Gastrocnemius medialis (tissue), 4 donors: ENCODE measurements at regions not wholly inside any gene's neighbourhood (a gene's known extent, or its start where the extent isn't known, plus 50 kb on each side); places are given as distances from the start of the nearest gene placed in this dataset.

ENCODE experiments used
- POLR2A ChIP-seq, 2 donors: fragments of 450-650 bp; IDR thresholded peaks; one replicate each; pipeline ENCODE4 v1.6.1; 2017; ENCODE audit warnings: antibody characterized with exemption in 2 of 2, mild to moderate bottlenecking in 2 of 2, moderate library complexity in 2 of 2
- TF ChIP-seq, protein P1 (sequence below), 5 experiments: fragments of 450-650 bp in 3 of 5; fragments of 200-600 bp in 2 of 5; sonication (generic) in 2 of 5; IDR thresholded peaks in 4 of 5; conservative IDR thresholded peaks in 1 of 5; 1 replicate in 4 of 5; 2 replicates in 1 of 5; pipeline ENCODE4 v1.5.1; 2016 to 2019; ENCODE audit warnings: antibody characterized with exemption in 5 of 5, mild to moderate bottlenecking in 3 of 5, moderate library complexity in 3 of 5

DNA sequence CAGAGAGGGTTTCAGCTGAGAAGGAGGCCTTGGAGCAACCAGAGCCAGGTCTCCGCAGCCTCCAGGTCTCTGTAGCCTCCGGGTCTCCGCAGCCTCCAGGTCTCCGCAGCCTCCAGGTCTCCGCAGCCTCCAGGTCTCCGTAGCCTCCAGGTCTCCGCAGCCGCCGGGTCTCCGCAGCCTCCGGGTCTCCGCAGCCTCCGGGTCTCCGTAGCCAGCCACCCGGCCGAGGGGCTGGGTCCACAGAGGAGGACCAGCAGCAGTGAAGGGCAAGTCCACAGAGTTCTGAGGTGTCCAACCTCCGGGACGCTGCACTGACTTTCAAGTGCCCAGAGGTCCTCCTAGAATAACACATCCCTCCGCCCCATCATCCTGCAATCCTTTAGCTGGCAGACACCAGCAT lies 221.0 kb downstream of the RBFOX3 start:
- TF ChIP-seq, protein P1, sequence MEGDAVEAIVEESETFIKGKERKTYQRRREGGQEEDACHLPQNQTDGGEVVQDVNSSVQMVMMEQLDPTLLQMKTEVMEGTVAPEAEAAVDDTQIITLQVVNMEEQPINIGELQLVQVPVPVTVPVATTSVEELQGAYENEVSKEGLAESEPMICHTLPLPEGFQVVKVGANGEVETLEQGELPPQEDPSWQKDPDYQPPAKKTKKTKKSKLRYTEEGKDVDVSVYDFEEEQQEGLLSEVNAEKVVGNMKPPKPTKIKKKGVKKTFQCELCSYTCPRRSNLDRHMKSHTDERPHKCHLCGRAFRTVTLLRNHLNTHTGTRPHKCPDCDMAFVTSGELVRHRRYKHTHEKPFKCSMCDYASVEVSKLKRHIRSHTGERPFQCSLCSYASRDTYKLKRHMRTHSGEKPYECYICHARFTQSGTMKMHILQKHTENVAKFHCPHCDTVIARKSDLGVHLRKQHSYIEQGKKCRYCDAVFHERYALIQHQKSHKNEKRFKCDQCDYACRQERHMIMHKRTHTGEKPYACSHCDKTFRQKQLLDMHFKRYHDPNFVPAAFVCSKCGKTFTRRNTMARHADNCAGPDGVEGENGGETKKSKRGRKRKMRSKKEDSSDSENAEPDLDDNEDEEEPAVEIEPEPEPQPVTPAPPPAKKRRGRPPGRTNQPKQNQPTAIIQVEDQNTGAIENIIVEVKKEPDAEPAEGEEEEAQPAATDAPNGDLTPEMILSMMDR (IDR thresholded peaks at IDR 0.05 in 4 of 5, conservative IDR thresholded peaks at IDR 0.05 in 1 of 5), result no peak
- no peak for TF ChIP-seq POLR2A (IDR thresholded peaks at IDR 0.05)
